NCI-H460 (cell line): ENCODE measurements at regions not wholly inside any gene's neighbourhood (a gene's known extent, or its start where the extent isn't known, plus 50 kb on each side); places are given as distances from the start of the nearest gene placed in this dataset.
"Not testable (repeated sequence)": the region's sequence is repeated elsewhere in the genome, so short reads cannot be mapped to it uniquely, and the experiment has no call there.

ENCODE experiments used
- DNase-seq: peaks from one replicate; pipeline ENCODE4 v3.0.0-alpha.2; 2016; ENCODE audit warnings: low read depth; ENCODE audit errors: extremely low read depth

DNA sequence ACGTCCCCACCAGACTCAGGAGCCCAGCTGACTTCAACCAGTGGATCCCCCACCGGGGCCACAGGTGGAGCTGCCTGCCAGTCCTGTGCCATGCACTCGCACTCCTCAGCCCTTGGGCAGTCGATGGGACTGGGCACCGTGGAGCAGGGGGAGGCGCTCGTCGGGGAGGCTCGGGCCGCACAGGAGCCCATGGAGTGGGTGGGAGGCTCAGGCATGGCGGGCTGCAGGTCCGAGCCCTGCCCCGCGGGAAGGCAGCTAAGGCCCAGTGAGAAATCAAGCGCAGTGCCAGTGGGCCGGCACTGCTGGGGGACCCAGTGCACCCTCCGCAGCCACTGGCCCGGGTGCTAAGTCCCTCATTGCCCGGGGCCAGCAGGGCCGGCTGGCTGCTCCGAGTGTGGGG lies 52.3 kb upstream of the LRRC30 start:
- not testable (repeated sequence) for DNase-seq

DNA sequence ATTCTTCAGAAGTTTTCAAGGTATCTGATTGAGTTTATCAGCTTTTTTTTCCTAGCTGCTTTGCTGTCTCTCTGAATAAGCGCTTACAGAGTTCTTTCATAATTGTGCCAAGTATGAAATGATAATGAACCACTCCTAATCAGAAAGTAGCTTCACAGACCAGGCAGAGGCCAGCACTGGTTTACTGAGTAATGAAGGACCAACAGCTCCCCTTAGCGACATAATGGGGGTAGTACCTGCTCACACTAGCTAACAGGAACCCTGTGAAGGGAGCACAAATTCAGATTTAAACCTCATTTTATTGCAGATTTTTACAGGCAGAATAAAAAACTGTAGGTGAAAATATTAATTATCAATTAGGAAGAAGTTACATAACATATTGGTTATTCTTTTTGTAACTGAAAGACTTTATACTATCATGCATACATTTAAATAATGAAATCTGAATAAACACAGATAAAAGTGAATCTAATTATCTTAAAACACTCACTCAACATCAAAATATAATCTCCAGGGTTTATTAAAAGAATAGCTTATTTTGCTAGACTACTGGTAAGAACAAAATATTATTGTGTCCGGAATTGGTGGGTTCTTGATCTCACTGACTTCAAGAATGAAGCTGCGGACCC lies 53.7 kb upstream of the LRRC30 start:
- peak; percentile 66 for DNase-seq

DNA sequence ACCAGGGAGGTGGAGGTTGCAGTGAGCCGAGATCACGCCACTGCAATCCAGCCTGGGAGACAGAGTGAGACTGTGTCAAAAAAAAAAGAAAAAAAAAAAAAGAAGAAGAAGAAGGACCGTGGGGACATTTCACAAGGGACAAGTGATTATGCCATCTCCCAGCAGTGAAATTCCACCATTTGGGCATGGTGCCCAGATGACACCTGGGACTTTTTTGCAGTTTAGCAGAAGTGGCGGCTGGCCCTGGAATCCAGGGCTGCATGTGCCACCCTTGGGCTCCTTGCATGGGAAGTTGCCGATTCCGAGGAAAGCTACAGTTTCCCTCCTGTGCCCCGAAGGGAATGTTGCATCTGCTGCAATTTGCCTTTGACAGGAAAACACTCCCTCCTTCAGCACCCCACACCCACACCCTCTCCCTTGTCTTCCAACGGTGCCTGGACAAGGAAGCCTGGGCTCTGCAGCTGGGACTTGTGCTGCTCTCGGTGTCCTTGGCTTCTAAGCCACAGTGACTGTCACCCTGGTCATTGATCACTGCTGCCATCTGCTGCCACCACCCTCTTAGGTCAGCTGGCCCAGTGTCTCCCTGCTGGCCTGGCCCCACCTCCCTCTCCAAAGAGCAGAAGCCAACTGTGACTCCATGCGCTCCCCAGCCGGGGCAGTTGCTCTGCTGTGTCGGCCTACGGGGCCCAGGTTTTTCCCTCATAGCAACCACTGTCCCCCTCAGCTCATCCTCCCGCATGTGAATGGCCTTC lies 56.4 kb upstream of the LRRC30 start:
- DNase-seq: peak; percentile 47

DNA sequence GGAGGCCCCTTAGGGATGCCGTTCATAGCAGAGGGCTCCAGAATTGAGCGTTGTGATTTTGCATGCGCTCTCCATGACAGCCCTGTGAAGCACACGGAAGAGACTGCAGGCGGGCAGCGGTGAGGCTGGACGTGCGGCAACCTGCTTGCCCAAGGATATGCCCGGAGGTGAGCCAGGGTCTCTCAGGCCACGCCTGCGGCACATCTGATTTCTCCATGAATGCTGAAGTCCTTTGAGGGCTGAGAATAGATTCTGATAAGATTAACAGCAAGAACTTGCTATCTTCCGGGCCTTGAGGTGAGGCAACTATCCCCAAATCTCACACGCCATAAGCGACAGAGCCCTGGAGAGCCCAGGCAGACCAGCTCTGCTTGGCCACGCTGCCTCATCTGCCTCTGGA lies 55.6 kb upstream of the LAMA1 start:
- DNase-seq: no peak

DNA sequence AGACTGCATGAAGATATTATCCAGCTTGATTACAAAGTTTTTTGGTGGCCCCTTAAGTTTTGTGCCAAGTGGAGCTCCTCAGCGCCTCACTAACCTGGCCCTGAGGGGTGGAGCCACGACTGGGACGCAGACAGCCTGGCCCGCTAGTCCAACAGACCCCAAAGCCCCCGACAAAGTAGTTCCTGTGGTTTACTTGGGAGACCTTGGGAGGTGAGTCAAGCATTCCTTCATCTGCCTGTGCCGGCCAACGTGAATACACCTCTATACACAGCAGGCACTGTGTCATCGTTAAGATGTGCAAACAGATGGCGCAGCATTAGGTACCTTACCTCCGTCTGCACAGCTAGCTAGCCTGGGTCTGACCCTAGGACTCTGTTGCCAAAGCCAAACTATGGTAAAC lies 55.0 kb upstream of the LAMA1 start:
- DNase-seq: no peak

DNA sequence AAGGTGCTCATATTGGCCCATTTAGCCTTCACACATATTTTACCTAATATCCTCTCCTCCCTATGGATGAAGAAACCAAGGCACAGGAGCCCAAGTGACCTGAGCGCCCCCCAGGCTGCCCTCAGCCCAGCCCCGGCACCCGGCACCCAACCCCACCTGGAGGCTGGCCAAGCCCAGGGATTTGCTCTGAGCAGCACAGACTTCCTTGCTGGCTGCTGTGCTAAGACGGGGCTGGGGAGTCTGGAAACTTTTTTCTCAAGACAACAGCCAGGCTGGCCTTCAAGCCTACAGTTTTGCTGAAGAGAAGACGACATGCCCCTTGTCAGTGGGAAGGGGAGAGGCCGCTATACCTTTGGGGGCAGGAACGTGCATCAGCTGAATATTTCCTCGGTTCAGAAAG lies 52.7 kb upstream of the LAMA1 start:
- DNase-seq: no peak

DNA sequence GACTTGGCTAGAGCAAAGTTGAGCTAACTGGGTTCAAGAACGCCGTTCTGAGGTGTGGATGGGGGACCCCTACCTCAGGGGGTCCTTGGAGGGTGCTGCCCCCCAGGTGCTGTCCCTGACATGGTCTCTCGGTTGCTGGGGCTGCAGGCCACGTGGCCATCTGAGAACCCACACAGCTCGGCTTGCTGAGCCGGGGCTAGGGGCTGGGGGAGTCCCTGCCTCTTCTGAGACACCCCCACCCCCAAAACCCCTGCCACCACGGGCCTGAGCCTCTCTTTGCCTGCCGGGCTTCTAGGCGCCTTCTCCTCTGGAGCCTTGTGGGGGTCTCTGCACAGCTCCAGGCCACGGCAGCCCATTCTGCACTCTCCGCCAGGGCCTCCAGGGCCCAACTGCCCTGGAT lies 52.0 kb upstream of the LAMA1 start:
- DNase-seq: no peak

DNA sequence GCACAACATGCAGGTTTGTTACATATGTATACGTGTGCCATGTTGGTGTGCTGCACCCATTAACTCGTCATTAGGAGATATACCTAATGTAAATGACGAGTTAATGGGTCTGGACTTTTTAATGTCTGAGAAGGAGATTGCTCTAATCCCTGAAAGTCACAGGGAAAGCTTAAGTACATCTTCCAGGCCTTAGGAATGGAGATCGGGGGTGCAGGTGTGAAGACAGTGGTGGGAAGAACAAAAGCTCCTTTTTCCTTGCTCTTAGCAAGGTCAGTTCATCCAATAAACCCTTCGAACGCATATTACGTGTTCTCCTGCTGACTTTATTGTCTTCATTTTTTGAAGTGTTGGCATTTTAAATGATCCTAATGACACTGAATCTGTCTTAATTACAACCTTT lies 50.8 kb upstream of the LAMA1 start:
- no peak for DNase-seq
